Tibial nerve (tissue), 3 donors: ENCODE measurements at regions not wholly inside any gene's neighbourhood (a gene's known extent, or its start where the extent isn't known, plus 50 kb on each side); places are given as distances from the start of the nearest gene placed in this dataset.

Source experiments
- POLR2A ChIP-seq, 2 donors: fragments of 450-650 bp; IDR thresholded peaks; one replicate each; pipeline ENCODE4 v1.6.1; 2017; ENCODE audit warnings: antibody characterized with exemption in 2 of 2, mild to moderate bottlenecking in 2 of 2, moderate library complexity in 2 of 2
- TF ChIP-seq, protein P1 (sequence below), 5 experiments: fragments of 200-600 bp in 3 of 5; fragments of 450-650 bp in 2 of 5; sonication (generic) in 3 of 5; IDR thresholded peaks; one replicate each; pipeline ENCODE4 v1.5.1; 2016 to 2019; ENCODE audit warnings: antibody characterized with exemption in 5 of 5, mild to moderate bottlenecking in 3 of 5, moderate library complexity in 2 of 5

DNA sequence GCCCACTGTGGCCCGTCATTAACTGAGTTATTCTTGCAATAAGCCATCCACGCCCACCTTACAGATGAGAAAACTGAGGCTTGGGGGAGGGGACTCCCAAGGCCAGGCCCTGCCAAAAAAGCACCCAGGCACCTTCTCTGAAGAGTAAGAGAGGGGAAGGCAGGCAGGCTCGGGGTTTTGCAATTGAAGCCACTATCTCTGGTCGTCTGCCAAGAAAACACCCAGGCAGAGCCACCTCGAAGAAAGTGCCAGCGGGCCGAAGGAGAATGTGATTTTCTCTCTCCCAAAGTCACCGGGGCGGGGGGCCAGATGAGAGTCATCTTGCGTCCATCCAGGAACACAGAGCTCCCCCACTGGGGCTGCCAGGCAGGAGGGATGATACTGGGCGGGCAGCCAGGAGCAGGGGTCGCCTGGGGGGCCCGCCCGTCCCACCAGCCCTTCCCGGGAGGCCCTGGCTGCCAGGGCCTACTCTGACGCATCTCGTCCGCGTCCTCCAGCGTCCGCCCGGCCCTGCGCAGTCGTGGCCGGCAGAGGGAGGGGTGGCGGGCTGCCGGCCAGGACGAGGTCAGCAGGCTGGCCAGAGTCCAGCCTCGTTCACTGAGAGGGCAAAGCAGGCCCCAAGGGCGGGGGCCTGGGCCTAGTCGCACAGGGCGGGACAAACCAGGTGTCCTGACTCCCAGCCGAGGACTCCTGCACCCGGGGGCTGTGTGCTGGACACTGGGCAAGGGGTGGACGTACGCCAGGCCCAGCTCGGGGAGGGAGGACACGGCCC lies 74.3 kb downstream of the RFLNA start:
- TF ChIP-seq, protein P1, sequence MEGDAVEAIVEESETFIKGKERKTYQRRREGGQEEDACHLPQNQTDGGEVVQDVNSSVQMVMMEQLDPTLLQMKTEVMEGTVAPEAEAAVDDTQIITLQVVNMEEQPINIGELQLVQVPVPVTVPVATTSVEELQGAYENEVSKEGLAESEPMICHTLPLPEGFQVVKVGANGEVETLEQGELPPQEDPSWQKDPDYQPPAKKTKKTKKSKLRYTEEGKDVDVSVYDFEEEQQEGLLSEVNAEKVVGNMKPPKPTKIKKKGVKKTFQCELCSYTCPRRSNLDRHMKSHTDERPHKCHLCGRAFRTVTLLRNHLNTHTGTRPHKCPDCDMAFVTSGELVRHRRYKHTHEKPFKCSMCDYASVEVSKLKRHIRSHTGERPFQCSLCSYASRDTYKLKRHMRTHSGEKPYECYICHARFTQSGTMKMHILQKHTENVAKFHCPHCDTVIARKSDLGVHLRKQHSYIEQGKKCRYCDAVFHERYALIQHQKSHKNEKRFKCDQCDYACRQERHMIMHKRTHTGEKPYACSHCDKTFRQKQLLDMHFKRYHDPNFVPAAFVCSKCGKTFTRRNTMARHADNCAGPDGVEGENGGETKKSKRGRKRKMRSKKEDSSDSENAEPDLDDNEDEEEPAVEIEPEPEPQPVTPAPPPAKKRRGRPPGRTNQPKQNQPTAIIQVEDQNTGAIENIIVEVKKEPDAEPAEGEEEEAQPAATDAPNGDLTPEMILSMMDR (IDR thresholded peaks at IDR 0.05), result peak; percentile 18 to 88 (median 47)
- TF ChIP-seq POLR2A (IDR thresholded peaks at IDR 0.05), result no peak
